Gastroesophageal sphincter (tissue), 4 donors: ENCODE measurements at regions not wholly inside any gene's neighbourhood (a gene's known extent, or its start where the extent isn't known, plus 50 kb on each side); places are given as distances from the start of the nearest gene placed in this dataset.
"Not testable (repeated sequence)": the region's sequence is repeated elsewhere in the genome, so short reads cannot be mapped to it uniquely, and the experiment has no call there.

Source experiments
- ATAC-seq: fragments of 150-250 bp; one replicate; pipeline ENCODE4 v1.9.1; 2016; ENCODE audit warnings: mild to moderate bottlenecking, moderate library complexity
- H3K27ac ChIP-seq, 4 donors: fragments of 200-600 bp; sonication (generic) in 3 of 4; 1 replicate in 3 of 4; 2 replicates in 1 of 4; pipeline ENCODE4 v1.5.1; 2016 to 2019
- H3K27me3 ChIP-seq: fragments of 200-600 bp; sonication (generic); one replicate; pipeline ENCODE4 v1.5.1; 2019
- H3K36me3 ChIP-seq, 2 donors: fragments of 200-600 bp; sonication (generic); one replicate each; pipeline ENCODE4 v1.5.1; 2019; ENCODE audit warnings: control low read depth in 1 of 2
- H3K4me1 ChIP-seq, 3 donors: fragments of 200-600 bp; sonication (generic); 1 replicate in 2 of 3; 2 replicates in 1 of 3; pipeline ENCODE4 v1.5.1; 2016 to 2019; ENCODE audit warnings: control low read depth in 2 of 3
- H3K4me3 ChIP-seq, 2 donors: fragments of 200-600 bp; sonication (generic); one replicate each; pipeline ENCODE4 v1.5.1; 2019; ENCODE audit warnings: mild to moderate bottlenecking in 1 of 2, moderate library complexity in 1 of 2
- H3K9me3 ChIP-seq, 3 donors: fragments of 200-600 bp; sonication (generic); one replicate each; pipeline ENCODE4 v1.5.1; 2017 to 2019; ENCODE audit warnings: control low read depth in 2 of 3
- CTCF ChIP-seq, 4 experiments: fragments of 200-600 bp in 2 of 4; fragments of 450-650 bp in 2 of 4; sonication (generic) in 1 of 4; IDR thresholded peaks; one replicate each; pipeline ENCODE4 v1.5.1; 2017 to 2019; ENCODE audit warnings: antibody characterized with exemption in 4 of 4, mild to moderate bottlenecking in 2 of 4, moderate library complexity in 2 of 4
- EP300 ChIP-seq: sonication (generic); formaldehyde crosslinking; IDR thresholded peaks from one replicate; pipeline ENCODE4 v1.6.1; 2017; ENCODE audit warnings: antibody characterized with exemption, mild to moderate bottlenecking
- POLR2A ChIP-seq, 2 donors: fragments of 450-650 bp; IDR thresholded peaks; one replicate each; pipeline ENCODE4 v1.6.1; 2017; ENCODE audit warnings: antibody characterized with exemption in 2 of 2, mild to moderate bottlenecking in 2 of 2, moderate library complexity in 1 of 2
- POLR2AphosphoS5 ChIP-seq: sonication (generic); formaldehyde crosslinking; IDR thresholded peaks from one replicate; pipeline ENCODE4 v1.6.1; 2017; ENCODE audit warnings: antibody characterized with exemption
- WGBS, 2 donors: methylation state at CpG; one replicate each; pipeline ENCODE4 v1.1.5; 2018; ENCODE audit warnings: low coverage in 1 of 2; 5-methylcytosine and 5-hydroxymethylcytosine counted together

GRCh38 chr4:152052451-152053057 lies 291.7 kb upstream of the GATB start:
- TF ChIP-seq POLR2A (IDR thresholded peaks at IDR 0.05): no peak
- TF ChIP-seq EP300: no peak
- no peak for TF ChIP-seq CTCF (IDR thresholded peaks at IDR 0.05)
- TF ChIP-seq POLR2AphosphoS5: no peak
- Histone ChIP-seq H3K9me3 (peaks cover 0 to 10% (median 0%) of the 10 kb centered on the region in 3 donors), H3K27me3 (no peaks in the 10 kb centered on the region), H3K27ac (no peak overlapping the region), H3K4me1 (no peaks in the 10 kb centered on the region), H3K4me3 (no peak overlapping the region), H3K36me3 (no peaks in the 10 kb centered on the region)
- no peak for ATAC-seq
- WGBS, 2 donors: 56 to 76% methylated on average over 4 of the region's 4 CpGs

GRCh38 chr4:152051332-152051731 lies 290.5 kb upstream of the GATB start:
- 87 to 100% methylated on average over 3 to 15 of the region's 15 CpGs for WGBS, 2 donors
- H3K4me3 ChIP-seq, H3K9me3 ChIP-seq, ATAC-seq, H3K4me1 ChIP-seq, H3K27me3 ChIP-seq, H3K27ac ChIP-seq, H3K36me3 ChIP-seq: not testable (repeated sequence)

GRCh38 chr4:152050106-152050505 lies 289.3 kb upstream of the GATB start:
- no peak for ATAC-seq
- WGBS, 2 donors: 86 to 100% methylated on average over 2 of the region's 3 CpGs

GRCh38 chr4:152047451-152047850 lies 286.6 kb upstream of the GATB start:
- H3K27me3 ChIP-seq: no peaks in the 10 kb centered on the region
- TF ChIP-seq POLR2A (IDR thresholded peaks at IDR 0.05): no peak
- no peak for TF ChIP-seq EP300
- no peak for TF ChIP-seq CTCF (IDR thresholded peaks at IDR 0.05)
- no peak for TF ChIP-seq POLR2AphosphoS5
- H3K9me3 ChIP-seq: peaks cover 0 to 9% (median 0%) of the 10 kb centered on the region in 3 donors
- H3K4me1 ChIP-seq: peaks cover 0 to 12% (median 7%) of the 10 kb centered on the region in 3 donors
- no peaks in the 10 kb centered on the region for H3K36me3 ChIP-seq
- H3K4me3 ChIP-seq: no peak overlapping the region
- no peak for ATAC-seq
- no CpG with 5 or more reads among the region's 2 CpGs for WGBS, 2 donors
- H3K27ac ChIP-seq: no peak overlapping the region

More at GRCh38 chr4:152050106-152050505, 289.3 kb upstream of the GATB start:
- H3K9me3 ChIP-seq: no peaks in the 10 kb centered on the region
- TF ChIP-seq EP300: no peak
- no peak for TF ChIP-seq CTCF (IDR thresholded peaks at IDR 0.05)
- TF ChIP-seq POLR2A (IDR thresholded peaks at IDR 0.05): no peak
- no peak for TF ChIP-seq POLR2AphosphoS5
- peaks cover 0 to 12% (median 7%) of the 10 kb centered on the region in 3 donors for H3K4me1 ChIP-seq
- no peak overlapping the region for H3K27ac ChIP-seq
- no peak overlapping the region for H3K4me3 ChIP-seq
- H3K36me3 ChIP-seq: no peaks in the 10 kb centered on the region
- no peaks in the 10 kb centered on the region for H3K27me3 ChIP-seq

- no peak for TF ChIP-seq POLR2AphosphoS5
- TF ChIP-seq CTCF (IDR thresholded peaks at IDR 0.05): peak in 2 of 4 experiments; percentile 6 to 56
- H3K36me3 ChIP-seq: no peaks in the 10 kb centered on the region
- peak; percentile 65 for ATAC-seq
- no peak overlapping the region for H3K27ac ChIP-seq
- no peaks in the 10 kb centered on the region for H3K27me3 ChIP-seq
- peak overlapping the region in 1 of 2 donors; percentile 26 for H3K4me3 ChIP-seq
- H3K4me1 ChIP-seq: peaks cover 0 to 12% (median 7%) of the 10 kb centered on the region in 3 donors
- H3K9me3 ChIP-seq: peaks cover 0 to 9% (median 0%) of the 10 kb centered on the region in 3 donors
- WGBS, 2 donors: 44 to 45% methylated on average over 2 to 5 of the region's 35 CpGs
Observed at GRCh38 chr4:152045807-152046571, 285.2 kb upstream of the GATB start.
